Muscle layer of duodenum (tissue), 2 donors: ENCODE measurements at regions not wholly inside any gene's neighbourhood (a gene's known extent, or its start where the extent isn't known, plus 50 kb on each side); places are given as distances from the start of the nearest gene placed in this dataset.
"Not testable (repeated sequence)": the region's sequence is repeated elsewhere in the genome, so short reads cannot be mapped to it uniquely, and the experiment has no call there.

Experiments used
- H3K27ac ChIP-seq: one replicate; pipeline ENCODE4 v1.7.0; 2013; ENCODE audit warnings: mild to moderate bottlenecking, low read length
- H3K27me3 ChIP-seq: one replicate; pipeline ENCODE4 v1.7.0; 2013; ENCODE audit warnings: low read depth, mild to moderate bottlenecking, control low read depth, low read length
- H3K36me3 ChIP-seq, 2 donors: one replicate each; pipeline ENCODE4 v1.7.0; 2013; ENCODE audit warnings: low read length in 2 of 2, control low read depth in 1 of 2, mild to moderate bottlenecking in 1 of 2; ENCODE audit not compliant: insufficient read depth in 2 of 2, control insufficient read depth in 1 of 2
- H3K4me1 ChIP-seq, 2 donors: one replicate each; pipeline ENCODE4 v1.7.0; 2013; ENCODE audit warnings: low read length in 2 of 2, mild to moderate bottlenecking in 2 of 2, control low read depth in 1 of 2, moderate library complexity in 1 of 2; ENCODE audit not compliant: insufficient read depth in 2 of 2, control insufficient read depth in 1 of 2
- H3K4me3 ChIP-seq, 2 donors: one replicate each; pipeline ENCODE4 v1.7.0; 2013; ENCODE audit warnings: low read length in 2 of 2, low read depth in 1 of 2, mild to moderate bottlenecking in 1 of 2
- H3K9me3 ChIP-seq, 2 donors: one replicate each; pipeline ENCODE4 v1.7.0; 2013; ENCODE audit warnings: low read length in 2 of 2, control low read depth in 1 of 2, mild to moderate bottlenecking in 1 of 2; ENCODE audit not compliant: control insufficient read depth in 1 of 2
- donor health status: healthy.

DNA sequence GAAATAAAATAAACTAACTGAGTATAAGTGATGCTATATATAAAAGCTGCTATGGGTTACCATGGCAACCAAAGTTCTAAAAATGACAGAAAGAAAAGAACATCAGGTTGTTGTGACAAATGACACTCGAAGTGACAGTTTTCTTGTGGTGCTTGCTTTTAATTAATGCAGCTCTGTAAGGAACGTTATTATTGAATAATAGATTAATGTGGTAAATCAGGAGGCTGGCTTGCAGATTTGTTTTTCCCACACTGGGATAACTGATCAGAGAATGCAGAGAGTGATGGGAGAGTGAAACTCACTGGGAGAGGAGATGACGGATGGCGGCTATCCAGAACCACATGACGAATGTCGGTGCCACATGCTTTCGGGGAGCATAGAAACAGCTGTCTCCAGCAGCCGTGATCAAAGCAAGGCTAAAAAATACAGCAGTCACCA lies 207.0 kb upstream of the ATP10A start:
- Histone ChIP-seq H3K27ac (no peak overlapping the region), H3K4me1 (no peaks in the 10 kb centered on the region), H3K27me3 (no peaks in the 10 kb centered on the region), H3K4me3 (no peak overlapping the region), H3K9me3 (no peaks in the 10 kb centered on the region), H3K36me3 (no peaks in the 10 kb centered on the region)

DNA sequence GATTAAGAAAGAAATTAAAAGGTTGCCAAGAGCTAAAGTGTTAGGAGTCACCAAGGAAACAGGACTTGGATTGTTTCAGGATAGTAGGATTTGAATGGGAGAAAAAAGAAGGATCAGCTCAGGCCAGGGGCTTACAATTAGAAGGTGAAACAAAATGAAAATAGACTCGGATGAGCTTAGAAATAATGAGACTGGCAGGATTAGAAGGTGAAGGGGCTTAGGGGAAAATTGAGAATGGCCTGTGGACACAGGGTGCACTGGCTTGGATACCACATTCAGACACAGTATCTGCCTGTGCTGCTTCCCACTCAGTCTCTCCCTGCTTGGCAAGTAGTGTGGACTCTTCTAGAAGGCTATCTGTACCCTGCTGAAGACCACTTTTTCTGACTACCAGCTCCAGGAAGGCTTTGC lies 206.1 kb upstream of the ATP10A start:
- no peaks in the 10 kb centered on the region for H3K4me1 ChIP-seq
- no peak overlapping the region for H3K27ac ChIP-seq
- H3K27me3 ChIP-seq, result no peaks in the 10 kb centered on the region
- no peaks in the 10 kb centered on the region for H3K9me3 ChIP-seq
- no peaks in the 10 kb centered on the region for H3K36me3 ChIP-seq
- no peak overlapping the region for H3K4me3 ChIP-seq

DNA sequence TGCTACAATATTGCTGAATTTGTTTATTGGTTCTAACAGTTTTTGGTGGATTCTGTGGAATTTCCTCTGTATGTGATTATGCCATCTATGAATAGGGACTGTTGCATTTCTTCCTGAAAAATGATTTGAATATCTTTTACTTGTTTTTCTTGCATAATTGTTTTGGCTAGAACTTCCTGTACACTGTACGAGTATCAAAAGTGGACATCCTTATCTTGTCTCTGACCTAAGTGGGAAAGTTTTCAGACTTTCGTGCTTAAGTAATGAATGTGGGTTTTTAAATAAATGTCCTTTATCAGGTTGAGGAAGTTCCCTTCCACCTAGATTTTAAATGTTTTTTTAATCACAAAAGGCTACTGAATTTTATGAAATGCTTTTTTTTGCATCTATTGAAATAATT lies 203.8 kb upstream of the ATP10A start:
- H3K9me3 ChIP-seq, result no peaks in the 10 kb centered on the region
- H3K36me3 ChIP-seq, result no peaks in the 10 kb centered on the region
- H3K27me3 ChIP-seq, result no peaks in the 10 kb centered on the region
- H3K4me1 ChIP-seq, result no peaks in the 10 kb centered on the region
- no peak overlapping the region for H3K4me3 ChIP-seq
- H3K27ac ChIP-seq, result no peak overlapping the region

GRCh38 chr15:26065723-26066122 lies 202.6 kb upstream of the ATP10A start:
- no peak overlapping the region for H3K27ac ChIP-seq
- H3K4me3 ChIP-seq, result no peak overlapping the region
- no peaks in the 10 kb centered on the region for H3K4me1 ChIP-seq
- H3K9me3 ChIP-seq, result no peaks in the 10 kb centered on the region
- no peaks in the 10 kb centered on the region for H3K36me3 ChIP-seq
- H3K27me3 ChIP-seq, result no peaks in the 10 kb centered on the region

DNA sequence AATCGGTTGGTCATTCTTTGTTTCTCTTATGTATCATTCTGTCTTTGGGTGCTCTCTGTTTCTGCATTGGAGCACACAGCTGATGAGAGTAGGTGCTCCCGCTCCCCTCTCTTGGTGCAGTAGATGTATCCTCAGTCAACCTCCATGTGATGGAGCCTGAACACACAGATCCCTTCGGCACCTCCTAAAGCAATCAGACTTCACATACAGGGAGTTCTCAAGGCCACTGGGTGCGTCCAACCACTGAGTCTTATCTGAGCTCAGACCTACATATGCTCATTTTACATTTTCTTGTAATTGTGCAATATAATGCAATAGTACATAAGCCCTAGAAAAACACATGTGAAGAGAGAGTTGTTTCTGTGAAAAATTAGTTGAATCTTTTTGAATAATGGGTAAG lies 198.1 kb upstream of the ATP10A start:
- no peaks in the 10 kb centered on the region for H3K27me3 ChIP-seq
- H3K36me3 ChIP-seq, result no peaks in the 10 kb centered on the region
- no peak overlapping the region for H3K4me3 ChIP-seq
- H3K27ac ChIP-seq, result no peak overlapping the region
- no peaks in the 10 kb centered on the region for H3K4me1 ChIP-seq
- H3K9me3 ChIP-seq, result no peaks in the 10 kb centered on the region

- H3K27ac ChIP-seq, H3K4me1 ChIP-seq, H3K9me3 ChIP-seq, H3K4me3 ChIP-seq, H3K36me3 ChIP-seq, H3K27me3 ChIP-seq: not testable (repeated sequence)
Observed at GRCh38 chr15:26056766-26057165, 193.6 kb upstream of the ATP10A start.

DNA sequence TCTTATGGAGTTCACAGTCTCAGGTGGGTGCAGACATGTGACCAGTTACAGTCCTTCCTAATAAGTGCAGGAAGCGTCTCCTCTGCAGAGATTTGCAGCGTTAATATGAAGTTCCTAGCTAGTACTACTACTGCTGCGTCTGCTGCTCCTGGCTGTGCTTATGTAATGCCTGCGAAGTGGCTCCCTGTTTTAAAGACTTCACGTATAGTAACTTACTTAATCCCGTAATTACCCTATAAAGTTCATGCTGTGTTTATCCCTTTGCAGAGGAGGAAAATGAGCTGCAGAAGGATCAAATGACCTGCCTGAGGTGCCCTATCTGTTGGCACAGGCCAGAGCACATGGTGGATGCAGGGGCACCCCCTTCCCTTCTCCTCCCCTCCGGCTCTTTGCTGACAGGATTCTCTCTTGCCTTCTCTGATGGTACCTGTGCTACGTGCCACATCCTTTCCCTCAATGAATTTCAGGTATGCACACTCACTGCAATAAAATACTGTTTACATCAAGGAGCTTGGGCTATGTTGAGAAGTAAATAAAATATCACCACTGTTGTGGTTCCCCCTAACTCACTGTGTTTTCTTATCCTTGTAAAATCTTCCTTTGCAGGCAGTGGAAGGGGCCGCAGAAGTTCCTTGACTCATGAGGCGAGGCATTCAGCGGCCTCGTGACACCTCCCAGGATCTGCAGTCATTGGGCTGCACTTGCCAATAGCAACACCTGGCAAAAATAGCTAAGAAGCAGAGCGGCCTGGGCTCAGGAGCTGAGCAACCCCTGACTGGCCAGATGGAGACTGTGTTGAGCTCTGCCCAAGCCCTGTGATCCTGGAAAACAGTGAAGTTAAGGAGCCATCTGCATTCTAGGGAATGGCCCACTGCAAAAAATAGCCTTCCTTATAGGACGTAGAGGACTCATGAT lies 188.9 kb upstream of the ATP10A start:
- Histone ChIP-seq H3K36me3 (no peaks in the 10 kb centered on the region), H3K4me3 (no peak overlapping the region), H3K27ac (no peak overlapping the region), H3K4me1 (no peaks in the 10 kb centered on the region), H3K9me3 (no peaks in the 10 kb centered on the region), H3K27me3 (no peaks in the 10 kb centered on the region)

DNA sequence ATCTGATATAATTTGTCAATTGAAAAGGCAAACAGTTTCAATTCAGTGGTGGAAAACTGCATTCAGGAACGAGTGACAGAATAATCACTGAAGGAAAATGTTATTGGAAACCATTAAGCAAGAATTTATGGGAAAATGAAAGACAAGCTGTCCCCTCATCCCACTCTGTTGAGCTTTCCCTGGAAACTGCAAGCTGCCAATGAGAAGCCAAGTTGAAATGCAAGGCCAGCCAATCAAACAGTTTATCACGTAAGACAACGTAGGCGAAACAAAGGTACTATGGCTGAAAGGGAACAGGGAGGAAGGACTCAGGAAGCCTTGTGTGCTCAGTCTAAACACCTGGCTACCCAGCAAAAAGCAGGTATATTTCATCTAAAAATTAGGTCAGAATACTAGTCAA lies 187.9 kb upstream of the ATP10A start:
- Histone ChIP-seq H3K4me1 (no peaks in the 10 kb centered on the region), H3K27ac (no peak overlapping the region), H3K4me3 (no peak overlapping the region), H3K9me3 (no peaks in the 10 kb centered on the region), H3K27me3 (no peaks in the 10 kb centered on the region), H3K36me3 (no peaks in the 10 kb centered on the region)

- Histone ChIP-seq H3K27ac (no peak overlapping the region), H3K4me3 (no peak overlapping the region), H3K27me3 (no peaks in the 10 kb centered on the region), H3K36me3 (no peaks in the 10 kb centered on the region), H3K9me3 (no peaks in the 10 kb centered on the region), H3K4me1 (no peaks in the 10 kb centered on the region)
Observed at GRCh38 chr15:26049900-26050657, 187.0 kb upstream of the ATP10A start.

DNA sequence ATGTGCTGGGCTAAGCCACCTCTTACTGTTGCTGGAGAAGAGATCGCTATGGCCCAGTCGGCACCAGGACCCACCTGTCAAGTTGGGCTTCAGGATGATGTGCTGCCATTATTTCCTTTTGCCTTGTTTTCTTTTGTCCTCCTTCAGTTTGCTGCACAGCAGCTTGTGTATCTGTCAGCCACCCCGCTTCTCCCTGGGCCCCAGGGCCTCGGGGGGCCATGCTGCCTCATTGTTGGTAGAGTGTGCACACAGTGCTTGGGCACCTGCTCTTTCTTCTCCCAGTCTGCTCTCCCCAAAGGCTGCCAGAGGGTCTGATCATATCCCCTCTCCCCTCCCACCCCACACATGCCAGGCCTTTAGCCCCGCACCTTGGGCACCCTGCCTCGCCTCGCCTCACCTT lies 185.5 kb upstream of the ATP10A start:
- H3K4me1 ChIP-seq, result no peaks in the 10 kb centered on the region
- H3K36me3 ChIP-seq, result no peaks in the 10 kb centered on the region
- no peaks in the 10 kb centered on the region for H3K27me3 ChIP-seq
- H3K9me3 ChIP-seq, result no peaks in the 10 kb centered on the region
- H3K27ac ChIP-seq, result no peak overlapping the region
- H3K4me3 ChIP-seq, result no peak overlapping the region

- Histone ChIP-seq H3K4me3 (no peak overlapping the region), H3K9me3 (no peaks in the 10 kb centered on the region), H3K4me1 (no peaks in the 10 kb centered on the region), H3K27ac (no peak overlapping the region), H3K36me3 (no peaks in the 10 kb centered on the region), H3K27me3 (no peaks in the 10 kb centered on the region)
Observed at GRCh38 chr15:26045516-26045915, 182.4 kb upstream of the ATP10A start.
